GM19238 (cell line): ENCODE measurements at regions not wholly inside any gene's neighbourhood (a gene's known extent, or its start where the extent isn't known, plus 50 kb on each side); places are given as distances from the start of the nearest gene placed in this dataset.
"Not testable (repeated sequence)": the region's sequence is repeated elsewhere in the genome, so short reads cannot be mapped to it uniquely, and the experiment has no call there.

ENCODE experiments used
- DNase-seq: peaks from one replicate; pipeline ENCODE4 v3.0.0; 2011; ENCODE audit warnings: low spot score; ENCODE audit not compliant: insufficient read length

GRCh38 chr11:67940440-67940839 lies 63.5 kb downstream of the UNC93B1 start:
- not testable (repeated sequence) for DNase-seq

GRCh38 chr11:67938964-67939363 lies 64.9 kb downstream of the UNC93B1 start:
- not testable (repeated sequence) for DNase-seq

GRCh38 chr11:67938371-67938770 lies 65.5 kb downstream of the UNC93B1 start:
- not testable (repeated sequence) for DNase-seq

GRCh38 chr11:67923565-67923964 lies 80.3 kb downstream of the UNC93B1 start:
- DNase-seq: not testable (repeated sequence)

- not testable (repeated sequence) for DNase-seq
These were observed 83.4 kb downstream of the UNC93B1 start for GRCh38 chr11:67920546-67920945.

GRCh38 chr11:67912184-67912583 lies 91.7 kb downstream of the UNC93B1 start:
- DNase-seq: not testable (repeated sequence)

- not testable (repeated sequence) for DNase-seq
These were observed 92.7 kb downstream of the UNC93B1 start for GRCh38 chr11:67911211-67911610.

- DNase-seq: not testable (repeated sequence)
These were observed 93.1 kb downstream of the UNC93B1 start for GRCh38 chr11:67910803-67911202.

GRCh38 chr11:67906969-67907368 lies 96.9 kb downstream of the UNC93B1 start:
- not testable (repeated sequence) for DNase-seq

- DNase-seq: not testable (repeated sequence)
These were observed 104.4 kb downstream of the UNC93B1 start for GRCh38 chr11:67899462-67899861.

- DNase-seq: not testable (repeated sequence)
These were observed 110.4 kb downstream of the UNC93B1 start for GRCh38 chr11:67893487-67893886.

- not testable (repeated sequence) for DNase-seq
These were observed 114.3 kb downstream of the UNC93B1 start for GRCh38 chr11:67889646-67890045.

- not testable (repeated sequence) for DNase-seq
These were observed 115.8 kb downstream of the UNC93B1 start for GRCh38 chr11:67888056-67888455.

GRCh38 chr11:67886672-67887071 lies 117.2 kb downstream of the UNC93B1 start:
- DNase-seq: not testable (repeated sequence)

GRCh38 chr11:67886207-67886606 lies 117.7 kb downstream of the UNC93B1 start:
- DNase-seq: not testable (repeated sequence)

GRCh38 chr11:67885574-67885973 lies 118.3 kb downstream of the UNC93B1 start:
- DNase-seq: not testable (repeated sequence)

GRCh38 chr11:67884761-67885558 lies 118.9 kb downstream of the UNC93B1 start:
- DNase-seq: not testable (repeated sequence)

- DNase-seq: not testable (repeated sequence)
These were observed 119.7 kb downstream of the UNC93B1 start for GRCh38 chr11:67884073-67884757.

- not testable (repeated sequence) for DNase-seq
These were observed 121.6 kb downstream of the UNC93B1 start for GRCh38 chr11:67882304-67882703.

- DNase-seq: not testable (repeated sequence)
These were observed 122.1 kb downstream of the UNC93B1 start for GRCh38 chr11:67881836-67882235.

- not testable (repeated sequence) for DNase-seq
These were observed 123.2 kb downstream of the UNC93B1 start for GRCh38 chr11:67880594-67881196.

- DNase-seq: not testable (repeated sequence)
These were observed 125.2 kb downstream of the UNC93B1 start for GRCh38 chr11:67878666-67879065.
